Activated T-cell treated with anti-CD3 and anti-CD28 coated beads, Interleukin-2, amount 50 U/mL, for 72 hours (primary cell): ENCODE measurements at regions not wholly inside any gene's neighbourhood (a gene's known extent, or its start where the extent isn't known, plus 50 kb on each side); places are given as distances from the start of the nearest gene placed in this dataset.

Experiments
- ATAC-seq, 2 donors: fragments of 150-1000 bp; cut with Tn5 transposase; replicated peaks in 1 of 2; 2 replicates each; pipeline ENCODE4 v1.10.0; 2021; ENCODE audit warnings: moderate library complexity in 2 of 2, mild to moderate bottlenecking in 1 of 2
- DNase-seq, 2 donors: peaks; one replicate each; pipeline ENCODE4 v3.0.0; 2021 to 2022; ENCODE audit warnings: mixed read lengths in 1 of 2
- H3K27ac Mint-ChIP-seq: one replicate; pipeline ENCODE4 v1.8.0; 2022; ENCODE audit warnings: mild to moderate bottlenecking, moderate library complexity, mixed read lengths
- H3K27me3 Mint-ChIP-seq: one replicate; pipeline ENCODE4 v1.8.0; 2022; ENCODE audit warnings: low read depth, mixed read lengths
- H3K36me3 Mint-ChIP-seq, 2 donors: one replicate each; pipeline ENCODE4 v1.8.0; 2022; ENCODE audit warnings: mixed read lengths in 2 of 2, mild to moderate bottlenecking in 1 of 2; ENCODE audit not compliant: insufficient read depth in 2 of 2
- H3K4me1 Mint-ChIP-seq: one replicate; pipeline ENCODE4 v1.8.0; 2022; ENCODE audit warnings: low read depth, mixed read lengths
- H3K4me3 Mint-ChIP-seq, 2 donors: one replicate each; pipeline ENCODE4 v1.8.0; 2022; ENCODE audit warnings: mild to moderate bottlenecking in 2 of 2, mixed read lengths in 2 of 2, moderate library complexity in 2 of 2
- H3K9me3 Mint-ChIP-seq, 2 donors: one replicate each; pipeline ENCODE4 v1.8.0; 2022; ENCODE audit warnings: mixed read lengths in 2 of 2

GRCh38 chr10:21318540-21319167 lies 206.8 kb downstream of the SKIDA1 start:
- no peaks in the 10 kb centered on the region for H3K36me3 Mint-ChIP-seq
- H3K9me3 Mint-ChIP-seq = no peaks in the 10 kb centered on the region

DNA sequence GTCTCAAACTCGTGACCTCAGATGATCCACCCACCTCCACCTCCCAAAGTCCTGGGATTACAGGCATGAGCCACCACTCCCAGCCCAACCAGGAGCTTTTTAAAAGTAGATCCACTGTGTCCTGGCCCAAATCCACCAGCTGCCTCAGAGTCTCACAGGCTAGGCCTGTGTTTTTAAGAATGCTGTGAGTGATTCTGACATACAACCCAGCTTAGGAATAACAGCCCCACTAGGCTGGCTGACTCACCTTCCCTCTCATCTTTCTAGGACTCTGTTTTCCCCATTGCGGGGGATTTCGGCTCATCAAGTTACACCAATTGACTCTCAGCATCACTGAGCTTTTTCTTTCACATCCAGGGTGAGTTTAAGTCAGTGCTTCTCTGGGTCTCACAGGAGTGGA lies 207.6 kb downstream of the SKIDA1 start:
- no peak overlapping the region for H3K4me3 Mint-ChIP-seq
- no peak overlapping the region for H3K27ac Mint-ChIP-seq
- no peaks in the 10 kb centered on the region for H3K27me3 Mint-ChIP-seq
- H3K9me3 Mint-ChIP-seq = no peaks in the 10 kb centered on the region
- DNase-seq (no peak), ATAC-seq (no peak)
- H3K36me3 Mint-ChIP-seq = no peaks in the 10 kb centered on the region
- H3K4me1 Mint-ChIP-seq = no peaks in the 10 kb centered on the region

More at GRCh38 chr10:21318540-21319167, 206.8 kb downstream of the SKIDA1 start:
- DNase-seq (no peak), ATAC-seq (no peak)
- no peaks in the 10 kb centered on the region for H3K27me3 Mint-ChIP-seq
- H3K4me1 Mint-ChIP-seq = no peaks in the 10 kb centered on the region
- no peak overlapping the region for H3K4me3 Mint-ChIP-seq
- no peak overlapping the region for H3K27ac Mint-ChIP-seq

DNA sequence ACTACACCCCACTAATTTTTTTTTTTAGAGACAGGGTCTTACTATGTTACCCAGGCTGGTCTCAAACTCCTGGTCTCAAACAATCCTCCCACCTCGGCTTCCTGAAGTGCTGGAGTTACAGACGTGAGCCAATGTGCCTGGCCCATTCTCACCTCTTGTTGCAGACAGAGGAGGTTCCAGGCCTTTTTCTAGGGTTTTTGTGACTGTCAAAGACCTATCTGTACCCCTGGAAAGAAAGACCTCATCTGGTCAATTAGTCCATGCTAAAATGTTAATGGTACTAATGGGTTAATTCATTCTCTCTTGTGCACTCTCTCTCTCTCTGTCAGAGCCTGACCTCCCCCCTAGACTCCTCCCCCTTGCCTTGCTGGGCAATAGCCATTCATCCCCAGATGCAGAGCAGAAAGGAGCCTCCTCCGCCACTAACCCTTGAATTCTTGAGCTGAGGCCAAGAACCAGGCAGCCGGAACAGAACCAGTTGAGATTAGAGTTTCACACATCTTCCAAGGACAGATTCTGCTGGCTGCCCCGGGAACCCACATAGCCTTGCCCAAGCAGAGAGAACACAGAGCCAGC lies 209.7 kb downstream of the SKIDA1 start:
- H3K9me3 Mint-ChIP-seq = no peaks in the 10 kb centered on the region
- DNase-seq (no peak), ATAC-seq (no peak)
- no peaks in the 10 kb centered on the region for H3K36me3 Mint-ChIP-seq
- no peaks in the 10 kb centered on the region for H3K27me3 Mint-ChIP-seq
- no peak overlapping the region for H3K27ac Mint-ChIP-seq
- no peak overlapping the region for H3K4me3 Mint-ChIP-seq
- H3K4me1 Mint-ChIP-seq = no peaks in the 10 kb centered on the region

DNA sequence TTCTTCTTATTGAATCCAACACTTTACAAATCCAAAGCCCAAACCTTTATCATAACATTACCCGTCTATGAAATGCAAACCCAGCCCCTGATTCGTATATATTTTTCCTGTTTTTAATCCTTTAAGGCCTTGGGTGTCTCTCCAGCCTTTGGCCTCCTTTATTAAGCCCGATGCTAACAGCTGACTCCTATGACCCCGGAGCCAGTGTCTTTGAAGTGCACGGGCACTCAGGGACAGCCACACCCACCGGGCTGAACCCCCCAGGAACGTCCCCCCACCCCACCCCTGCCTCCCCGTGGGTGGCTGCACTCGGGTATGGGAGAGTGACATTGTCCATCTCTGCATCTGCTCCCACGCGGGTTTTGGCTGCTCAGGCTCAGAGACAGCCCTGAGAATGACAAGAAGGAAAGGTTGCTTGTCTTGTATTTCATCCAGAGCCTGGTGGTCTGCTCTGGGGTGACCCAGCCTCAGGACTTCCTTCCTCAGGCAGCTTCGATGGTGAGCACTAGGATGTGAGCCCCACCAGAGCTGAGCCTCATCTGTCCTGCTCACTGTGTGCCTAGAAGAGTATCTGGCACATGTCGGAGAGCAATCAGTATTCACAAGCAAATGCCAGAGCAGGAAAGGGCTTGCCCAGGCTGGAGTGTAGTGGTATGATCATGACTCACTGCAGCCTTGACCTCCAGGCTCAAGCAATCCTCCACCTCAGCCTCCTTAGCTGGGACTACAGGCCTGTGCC lies 210.4 kb downstream of the SKIDA1 start:
- Mint-ChIP-seq H3K4me3 (no peak overlapping the region), H3K9me3 (no peaks in the 10 kb centered on the region), H3K36me3 (no peaks in the 10 kb centered on the region), H3K4me1 (no peaks in the 10 kb centered on the region), H3K27me3 (no peaks in the 10 kb centered on the region), H3K27ac (no peak overlapping the region)
- ATAC-seq (no peak), DNase-seq (no peak)

DNA sequence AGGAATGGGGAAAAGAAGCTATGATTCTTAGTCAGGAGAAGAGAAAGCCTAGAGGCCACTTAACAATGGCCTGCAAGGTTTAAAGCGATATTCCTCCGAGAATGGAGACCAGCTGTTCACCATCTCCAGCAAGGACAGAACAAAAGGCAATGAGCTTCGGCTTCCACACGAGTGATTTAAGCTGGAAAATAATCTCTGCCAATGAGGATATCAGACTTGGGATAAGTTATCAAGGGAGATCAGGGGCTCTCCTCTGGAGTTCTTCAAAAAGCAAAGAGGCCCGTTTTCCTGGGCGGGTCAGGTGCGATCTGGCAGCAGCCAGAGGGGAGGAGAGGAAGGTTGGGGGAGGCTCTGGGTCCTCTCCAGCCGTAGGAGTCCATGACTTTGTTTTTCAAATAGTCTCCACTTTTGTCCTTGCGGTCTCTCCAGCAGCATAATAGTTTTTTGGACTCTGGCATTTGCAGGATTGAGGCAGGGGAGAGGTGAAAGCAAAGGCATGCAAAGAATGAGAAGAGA lies 211.3 kb downstream of the SKIDA1 start:
- H3K27me3 Mint-ChIP-seq = no peaks in the 10 kb centered on the region
- no peaks in the 10 kb centered on the region for H3K36me3 Mint-ChIP-seq
- no peak overlapping the region for H3K4me3 Mint-ChIP-seq
- ATAC-seq (no peak), DNase-seq (no peak)
- H3K27ac Mint-ChIP-seq = no peak overlapping the region
- H3K4me1 Mint-ChIP-seq = no peaks in the 10 kb centered on the region
- H3K9me3 Mint-ChIP-seq = no peaks in the 10 kb centered on the region

GRCh38 chr10:21313691-21314090 lies 211.8 kb downstream of the SKIDA1 start:
- ATAC-seq (no peak), DNase-seq (no peak)
- no peaks in the 10 kb centered on the region for H3K4me1 Mint-ChIP-seq
- no peaks in the 10 kb centered on the region for H3K36me3 Mint-ChIP-seq
- no peak overlapping the region for H3K27ac Mint-ChIP-seq
- H3K27me3 Mint-ChIP-seq = no peaks in the 10 kb centered on the region
- H3K9me3 Mint-ChIP-seq = no peaks in the 10 kb centered on the region
- no peak overlapping the region for H3K4me3 Mint-ChIP-seq

DNA sequence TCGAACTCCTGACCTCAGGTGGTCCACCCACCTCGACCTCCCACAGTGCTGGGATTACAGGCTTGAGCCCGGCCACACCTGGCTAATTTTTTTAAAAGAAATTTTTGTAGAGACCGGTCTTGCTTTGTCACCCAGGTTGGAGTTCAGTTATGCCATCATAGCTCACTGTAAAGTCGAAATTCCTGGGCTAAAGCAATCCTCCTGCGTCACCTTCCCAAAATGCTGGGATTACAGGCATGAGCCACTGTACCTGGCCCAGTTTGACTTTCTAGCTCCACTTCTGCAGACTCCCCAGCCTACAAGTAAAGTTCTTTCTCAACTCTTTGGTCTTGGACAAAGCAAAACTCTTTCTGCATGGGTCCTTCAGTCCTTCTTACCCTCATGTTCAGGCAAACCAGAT lies 214.1 kb downstream of the SKIDA1 start:
- DNase-seq (no peak), ATAC-seq (no peak)
- Mint-ChIP-seq H3K4me3 (no peak overlapping the region), H3K4me1 (no peaks in the 10 kb centered on the region), H3K9me3 (no peaks in the 10 kb centered on the region), H3K27ac (no peak overlapping the region), H3K36me3 (no peaks in the 10 kb centered on the region), H3K27me3 (no peaks in the 10 kb centered on the region)

- H3K27me3 Mint-ChIP-seq = no peaks in the 10 kb centered on the region
- H3K27ac Mint-ChIP-seq = no peak overlapping the region
- DNase-seq (no peak), ATAC-seq (no peak)
- H3K4me1 Mint-ChIP-seq = no peaks in the 10 kb centered on the region
- H3K9me3 Mint-ChIP-seq = no peaks in the 10 kb centered on the region
- H3K4me3 Mint-ChIP-seq = no peak overlapping the region
- no peaks in the 10 kb centered on the region for H3K36me3 Mint-ChIP-seq
Measured at GRCh38 chr10:21309427-21309826, 216.1 kb downstream of the SKIDA1 start.

- no peak for DNase-seq
- Mint-ChIP-seq H3K4me1 (no peaks in the 10 kb centered on the region), H3K4me3 (no peak overlapping the region), H3K9me3 (no peaks in the 10 kb centered on the region), H3K27me3 (no peaks in the 10 kb centered on the region), H3K27ac (no peak overlapping the region), H3K36me3 (no peaks in the 10 kb centered on the region)
- no peak for ATAC-seq
Measured at GRCh38 chr10:21308946-21309345, 216.5 kb downstream of the SKIDA1 start.

DNA sequence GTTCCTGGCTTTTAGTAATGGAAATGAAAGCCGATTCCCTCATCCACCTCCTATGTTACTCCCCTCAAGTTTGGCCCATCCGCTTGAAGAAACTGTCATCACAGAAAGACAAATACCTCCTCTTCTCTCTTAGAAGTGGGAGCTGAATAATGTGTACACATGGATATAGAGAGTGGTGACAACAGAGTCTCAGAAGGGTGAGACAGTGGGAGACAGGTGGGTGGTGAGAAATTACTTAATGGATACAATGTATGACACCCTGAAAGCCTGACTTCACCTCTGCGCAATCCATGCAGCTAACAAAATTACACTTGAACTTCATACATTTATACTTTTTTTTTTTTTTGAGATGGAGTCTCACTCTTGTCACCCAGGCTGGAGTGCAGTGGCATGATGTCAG lies 217.5 kb downstream of the SKIDA1 start:
- Mint-ChIP-seq H3K27ac (no peak overlapping the region), H3K9me3 (no peaks in the 10 kb centered on the region), H3K27me3 (no peaks in the 10 kb centered on the region), H3K4me3 (no peak overlapping the region), H3K4me1 (no peaks in the 10 kb centered on the region), H3K36me3 (no peaks in the 10 kb centered on the region)
- ATAC-seq (no peak), DNase-seq (no peak)

GRCh38 chr10:21304608-21305007 lies 220.9 kb downstream of the SKIDA1 start:
- no peak for ATAC-seq

DNA sequence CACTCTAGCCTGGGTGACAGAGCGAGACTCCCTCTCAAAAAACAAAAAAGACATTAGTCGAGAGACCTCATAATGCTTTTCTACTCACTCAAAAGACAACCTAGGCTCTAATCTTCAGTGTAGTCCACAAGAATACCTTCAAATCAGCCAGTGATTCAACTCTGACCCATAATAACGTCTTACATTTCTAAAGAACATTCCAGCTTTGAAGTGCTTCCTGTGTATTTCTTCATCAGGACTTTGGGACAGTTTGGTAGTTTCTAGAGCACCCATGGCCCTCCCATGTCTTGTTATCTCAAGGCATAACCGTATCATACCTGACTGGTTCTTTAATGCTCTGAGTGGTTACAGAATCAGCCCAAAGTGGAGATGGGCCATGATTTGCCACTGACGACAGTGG lies 221.3 kb downstream of the SKIDA1 start:
- Mint-ChIP-seq H3K9me3 (no peaks in the 10 kb centered on the region), H3K27ac (no peak overlapping the region), H3K4me1 (no peaks in the 10 kb centered on the region), H3K4me3 (no peak overlapping the region), H3K36me3 (no peaks in the 10 kb centered on the region), H3K27me3 (no peaks in the 10 kb centered on the region)
- DNase-seq (no peak), ATAC-seq (no peak)

More at GRCh38 chr10:21304608-21305007, 220.9 kb downstream of the SKIDA1 start:
- no peaks in the 10 kb centered on the region for H3K9me3 Mint-ChIP-seq
- no peaks in the 10 kb centered on the region for H3K4me1 Mint-ChIP-seq
- no peak overlapping the region for H3K27ac Mint-ChIP-seq
- H3K4me3 Mint-ChIP-seq = no peak overlapping the region
- no peaks in the 10 kb centered on the region for H3K27me3 Mint-ChIP-seq
- no peak for DNase-seq
- no peaks in the 10 kb centered on the region for H3K36me3 Mint-ChIP-seq

- Mint-ChIP-seq H3K36me3 (no peaks in the 10 kb centered on the region), H3K9me3 (no peaks in the 10 kb centered on the region), H3K4me1 (no peaks in the 10 kb centered on the region), H3K27ac (no peak overlapping the region), H3K27me3 (peaks cover 6% of the 10 kb centered on the region), H3K4me3 (no peak overlapping the region)
- ATAC-seq (no peak), DNase-seq (no peak)
Measured at GRCh38 chr10:21300551-21300950, 224.9 kb downstream of the SKIDA1 start.
